Spleen (tissue), 7 donors: ENCODE measurements at regions not wholly inside any gene's neighbourhood (a gene's known extent, or its start where the extent isn't known, plus 50 kb on each side); places are given as distances from the start of the nearest gene placed in this dataset.

Experiments used
- CTCF ChIP-seq, 11 experiments: fragments of 200-600 bp in 7 of 11; fragments of 450-650 bp in 4 of 11; sonication (generic) in 4 of 11; IDR thresholded peaks in 8 of 11; conservative IDR thresholded peaks in 3 of 11; 1 replicate in 7 of 11; 2 replicates in 4 of 11; pipeline versions ENCODE4 v1.4.0 to v1.8.0; 2016 to 2021; ENCODE audit warnings: antibody characterized with exemption in 11 of 11, inconsistent platforms in 4 of 11, mild to moderate bottlenecking in 1 of 11
- POLR2A ChIP-seq, 3 donors: fragments of 450-650 bp; IDR thresholded peaks; one replicate each; pipeline ENCODE4 v1.5.1; 2017; ENCODE audit warnings: antibody characterized with exemption in 3 of 3, mild to moderate bottlenecking in 1 of 3
- POLR2AphosphoS5 ChIP-seq, 3 donors: sonication (generic); formaldehyde crosslinking; IDR thresholded peaks; one replicate each; pipeline ENCODE4 v1.5.1; 2017; ENCODE audit warnings: antibody characterized with exemption in 3 of 3
- donor health status: DM: no; HTN: no; CAD: no; lungs with moderate emphysema.
- donor health status: DM: no; HTN: no; CAD: no.
- donor health status: DM: no; HTN: no; CAD: no.

GRCh38 chr2:7977981-7978380 lies 703.9 kb upstream of the ID2 start:
- TF ChIP-seq CTCF (IDR thresholded peaks at IDR 0.05 in 8 of 11, conservative IDR thresholded peaks at IDR 0.05 in 3 of 11) (no peak), POLR2AphosphoS5 (IDR thresholded peaks at IDR 0.05) (no peak), POLR2A (IDR thresholded peaks at IDR 0.05) (no peak)
